GM13976 (cell line): ENCODE measurements at regions not wholly inside any gene's neighbourhood (a gene's known extent, or its start where the extent isn't known, plus 50 kb on each side); places are given as distances from the start of the nearest gene placed in this dataset.

Source experiments
- DNase-seq: peaks from one replicate; pipeline ENCODE4 v3.0.0; 2012; ENCODE audit warnings: low spot score
- CTCF ChIP-seq: IDR thresholded peaks from 2 replicates; pipeline ENCODE4 v1.5.1; 2012; ENCODE audit warnings: borderline replicate concordance, mild to moderate bottlenecking; ENCODE audit not compliant: insufficient read depth; ENCODE audit errors: extremely low read depth, missing control alignments, control extremely low read depth
- in situ Hi-C: fragments of 300-500 bp; cut with MboI; formaldehyde crosslinking; loops from one replicate; pipeline ENCODE4 v1.12.0; 2022; ENCODE audit warnings: low sequenced_read_pairs, mixed read lengths, inconsistent platforms; ENCODE audit not compliant: unreplicated experiment

GRCh38 chr2:128498589-128498988 is 179.9 kb upstream of the HS6ST1 start:
- DNase-seq, result no peak
- in situ Hi-C loops, result no loop called here
- no peak for TF ChIP-seq CTCF

GRCh38 chr2:128499367-128500137 is 180.9 kb upstream of the HS6ST1 start:
- DNase-seq, result no peak
- no peak for TF ChIP-seq CTCF
- in situ Hi-C loops, result no loop called here

GRCh38 chr2:128500138-128500800 is 181.6 kb upstream of the HS6ST1 start:
- TF ChIP-seq CTCF, result no peak
- DNase-seq, result no peak
- in situ Hi-C loops, result no loop called here

GRCh38 chr2:128501006-128501690 is 182.5 kb upstream of the HS6ST1 start:
- no peak for DNase-seq
- in situ Hi-C loops, result no loop called here
- TF ChIP-seq CTCF, result no peak

DNA sequence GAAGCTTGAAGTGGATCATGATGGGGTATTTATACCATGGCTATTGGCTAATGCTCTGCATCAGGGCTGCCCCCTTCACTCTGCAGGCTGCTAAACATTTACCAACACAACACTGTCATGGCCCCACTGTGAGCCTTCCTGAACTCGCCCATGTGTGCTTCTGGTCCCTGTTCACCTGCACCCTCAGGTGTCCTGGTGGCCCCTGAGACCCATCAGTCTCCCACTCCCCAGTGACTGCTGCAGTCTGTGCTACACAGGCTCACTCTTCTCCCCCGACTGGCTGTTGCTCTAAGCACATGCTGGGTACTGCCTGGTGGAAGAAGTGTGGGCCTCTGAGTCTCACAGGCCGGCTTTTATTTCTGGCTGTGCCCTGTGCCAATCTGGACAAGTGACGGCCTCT is 183.0 kb upstream of the HS6ST1 start:
- in situ Hi-C loops, result no loop called here
- TF ChIP-seq CTCF, result no peak
- DNase-seq, result no peak

GRCh38 chr2:128502200-128502599 is 183.5 kb upstream of the HS6ST1 start:
- no peak for DNase-seq
- TF ChIP-seq CTCF, result no peak
- in situ Hi-C loops, result no loop called here
